HEK293 (cell line): ENCODE measurements at regions not wholly inside any gene's neighbourhood (a gene's known extent, or its start where the extent isn't known, plus 50 kb on each side); places are given as distances from the start of the nearest gene placed in this dataset.
A peak's percentile ranks its signal among the peaks of the same experiment; 100 is the strongest.

Experiments used
- CTCF ChIA-PET: fragments of 350-600 bp; formaldehyde crosslinking; extraction: SDS; loops from one replicate; lab custom pipeline; 2021; ENCODE audit warnings: antibody characterized with exemption; lab: Yijun Ruan, JAX
- POLR2A ChIA-PET: fragments of 300-600 bp; formaldehyde crosslinking; extraction: SDS; loops from one replicate; lab custom pipeline; 2020; ENCODE audit warnings: antibody characterized with exemption, inconsistent platforms; lab: Yijun Ruan, JAX
- H3K27ac ChIP-seq: fragments of 200-500 bp; sonication (Bioruptor generic); 2 replicates; pipeline ENCODE4 v1.5.1; 2014; ENCODE audit warnings: low read depth, low read length, control low read depth, inconsistent platforms; ENCODE audit errors: extremely low read depth
- H3K36me3 ChIP-seq, 2 experiments: fragments of 200-500 bp in 1 of 2; sonication (Bioruptor generic) in 1 of 2; 1 replicate in 1 of 2; 2 replicates in 1 of 2; pipeline ENCODE4 v1.5.1; 2014 to 2017; ENCODE audit warnings: inconsistent platforms in 2 of 2, low read length in 2 of 2; ENCODE audit not compliant: control insufficient read depth in 2 of 2, insufficient read depth in 1 of 2
- H3K4me1 ChIP-seq: fragments of 200-500 bp; sonication (Bioruptor generic); 2 replicates; pipeline ENCODE4 v1.5.1; 2014; ENCODE audit warnings: mild to moderate bottlenecking, low read length, inconsistent platforms; ENCODE audit not compliant: control insufficient read depth, insufficient read depth
- H3K4me3 ChIP-seq: 2 replicates; pipeline ENCODE4 v1.5.1; 2011; ENCODE audit warnings: low read depth, mild to moderate bottlenecking, control low read depth, low read length, moderate library complexity
- H3K9me3 ChIP-seq: fragments of 200-500 bp; sonication (Bioruptor generic); 2 replicates; pipeline ENCODE4 v1.5.1; 2014; ENCODE audit warnings: low read depth, low read length, inconsistent platforms; ENCODE audit not compliant: control insufficient read depth, insufficient read depth
- ATF2 ChIP-seq: fragments of 450-650 bp; formaldehyde crosslinking; IDR thresholded peaks from 2 replicates; pipeline ENCODE4 v1.5.1; 2016; ENCODE audit warnings: missing biosample characterization, missing genetic modification characterization, low read depth
- KLF16 ChIP-seq: fragments of 450-650 bp; formaldehyde crosslinking; IDR thresholded peaks from 2 replicates; pipeline ENCODE4 v1.5.1; 2017; ENCODE audit warnings: missing biosample characterization, missing genetic modification characterization
- KLF17 ChIP-seq: fragments of 450-650 bp; formaldehyde crosslinking; IDR thresholded peaks from 2 replicates; pipeline ENCODE4 v1.5.1; 2016; ENCODE audit warnings: missing biosample characterization, missing genetic modification characterization
- ZNF184 ChIP-seq: fragments of 450-650 bp; IDR thresholded peaks from 2 replicates; pipeline ENCODE4 v1.5.1; 2018; ENCODE audit warnings: missing biosample characterization, mild to moderate bottlenecking, missing genetic modification characterization
- ZNF2 ChIP-seq: fragments of 450-650 bp; formaldehyde crosslinking; IDR thresholded peaks from 2 replicates; pipeline ENCODE4 v1.5.1; 2016; ENCODE audit warnings: missing biosample characterization, missing genetic modification characterization
- ZNF394 ChIP-seq: fragments of 450-650 bp; formaldehyde crosslinking; IDR thresholded peaks from 2 replicates; pipeline ENCODE4 v1.5.1; 2016; ENCODE audit warnings: missing biosample characterization, missing genetic modification characterization, mild to moderate bottlenecking, moderate library complexity, borderline replicate concordance
- ZNF473 ChIP-seq: fragments of 450-650 bp; formaldehyde crosslinking; IDR thresholded peaks from 2 replicates; pipeline ENCODE4 v1.5.1; 2017; ENCODE audit warnings: missing biosample characterization, missing genetic modification characterization
- ZNF529 ChIP-seq: fragments of 450-650 bp; formaldehyde crosslinking; IDR thresholded peaks from 2 replicates; pipeline ENCODE4 v1.5.1; 2017; ENCODE audit warnings: missing genetic modification characterization, missing biosample characterization; ENCODE audit not compliant: insufficient replicate concordance
- ZNF544 ChIP-seq: fragments of 450-650 bp; formaldehyde crosslinking; IDR thresholded peaks from 2 replicates; pipeline ENCODE4 v1.5.0; 2017; ENCODE audit warnings: missing biosample characterization, missing genetic modification characterization
- ZNF558 ChIP-seq: fragments of 450-650 bp; formaldehyde crosslinking; IDR thresholded peaks from 2 replicates; pipeline ENCODE4 v1.5.1; 2016; ENCODE audit warnings: missing biosample characterization, missing genetic modification characterization
- ZNF600 ChIP-seq: fragments of 450-650 bp; formaldehyde crosslinking; IDR thresholded peaks from 2 replicates; pipeline ENCODE4 v1.5.1; 2016; ENCODE audit warnings: missing biosample characterization, missing genetic modification characterization
- ZNF624 ChIP-seq: fragments of 450-650 bp; formaldehyde crosslinking; IDR thresholded peaks from 2 replicates; pipeline ENCODE4 v1.5.1; 2017; ENCODE audit warnings: missing biosample characterization, missing genetic modification characterization
- ZNF629 ChIP-seq: fragments of 450-650 bp; formaldehyde crosslinking; IDR thresholded peaks from 2 replicates; pipeline ENCODE4 v1.5.1; 2017; ENCODE audit warnings: missing biosample characterization, missing genetic modification characterization
- TF ChIP-seq, protein P1 (sequence below): fragments of 450-650 bp; formaldehyde crosslinking; IDR thresholded peaks from 2 replicates; pipeline ENCODE4 v1.5.1; 2016; ENCODE audit warnings: missing biosample characterization, missing genetic modification characterization

GRCh38 chr20:56174416-56174815, 74.1 kb upstream of the MC3R start (continued):
- TF ChIP-seq ZNF629 (no peak), ZNF184 (tag by site-specific recombination) (no peak)
- TF ChIP-seq, protein P1, sequence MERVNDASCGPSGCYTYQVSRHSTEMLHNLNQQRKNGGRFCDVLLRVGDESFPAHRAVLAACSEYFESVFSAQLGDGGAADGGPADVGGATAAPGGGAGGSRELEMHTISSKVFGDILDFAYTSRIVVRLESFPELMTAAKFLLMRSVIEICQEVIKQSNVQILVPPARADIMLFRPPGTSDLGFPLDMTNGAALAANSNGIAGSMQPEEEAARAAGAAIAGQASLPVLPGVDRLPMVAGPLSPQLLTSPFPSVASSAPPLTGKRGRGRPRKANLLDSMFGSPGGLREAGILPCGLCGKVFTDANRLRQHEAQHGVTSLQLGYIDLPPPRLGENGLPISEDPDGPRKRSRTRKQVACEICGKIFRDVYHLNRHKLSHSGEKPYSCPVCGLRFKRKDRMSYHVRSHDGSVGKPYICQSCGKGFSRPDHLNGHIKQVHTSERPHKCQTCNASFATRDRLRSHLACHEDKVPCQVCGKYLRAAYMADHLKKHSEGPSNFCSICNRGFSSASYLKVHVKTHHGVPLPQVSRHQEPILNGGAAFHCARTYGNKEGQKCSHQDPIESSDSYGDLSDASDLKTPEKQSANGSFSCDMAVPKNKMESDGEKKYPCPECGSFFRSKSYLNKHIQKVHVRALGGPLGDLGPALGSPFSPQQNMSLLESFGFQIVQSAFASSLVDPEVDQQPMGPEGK (tag by site-specific recombination), result no peak

DNA sequence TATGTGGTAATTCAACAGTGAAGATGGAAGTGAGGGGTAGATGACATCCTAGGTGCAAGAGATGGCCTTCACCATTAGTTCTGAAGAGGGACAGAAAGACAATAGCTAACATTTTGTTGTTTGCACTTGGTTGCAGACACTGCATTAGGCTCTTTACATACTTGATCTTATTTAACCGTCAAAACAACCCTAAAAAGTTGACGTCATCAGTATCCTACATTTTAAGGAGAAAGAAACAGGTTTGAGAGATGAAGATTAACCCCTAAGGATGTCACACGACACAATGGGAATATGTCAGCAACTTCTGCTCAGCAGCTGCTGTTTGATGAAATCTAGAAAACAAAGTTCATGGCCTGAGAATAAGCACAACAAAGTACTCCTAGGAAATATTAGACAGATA, 72.6 kb upstream of the MC3R start:
- no peaks in the 10 kb centered on the region for H3K9me3 ChIP-seq
- TF ChIP-seq ZNF529 (tag by site-specific recombination), result no peak
- TF ChIP-seq ATF2, result peak; percentile 50; the same call in 1 of the 2 replicates
- no peaks in the 10 kb centered on the region for H3K4me1 ChIP-seq
- POLR2A ChIA-PET, result no interaction called here
- H3K4me3 ChIP-seq, result no peak overlapping the region
- CTCF ChIA-PET, result interaction anchor here (0.6 kb wide), 1 partner anchor 169 kb away, joined by 3 read pairs; no protein-coding TSS in a partner anchor
- no peaks in the 10 kb centered on the region for H3K36me3 ChIP-seq
- no peak overlapping the region for H3K27ac ChIP-seq

GRCh38 chr20:56178219-56178618, 70.3 kb upstream of the MC3R start:
- Histone ChIP-seq H3K36me3 (no peaks in the 10 kb centered on the region), H3K4me1 (no peaks in the 10 kb centered on the region), H3K4me3 (no peak overlapping the region), H3K9me3 (no peaks in the 10 kb centered on the region), H3K27ac (no peak overlapping the region)
- CTCF ChIA-PET, result no interaction called here
- no peak for TF ChIP-seq ZNF558 (tag by site-specific recombination)
- TF ChIP-seq ZNF600, result no peak
- no peak for TF ChIP-seq ZNF2
- no peak for TF ChIP-seq ZNF544 (tag by site-specific recombination)
- TF ChIP-seq ZNF473 (tag by site-specific recombination), result no peak
- POLR2A ChIA-PET, result no interaction called here

GRCh38 chr20:56179051-56179450, 69.5 kb upstream of the MC3R start:
- no peak for TF ChIP-seq KLF17 (tag by site-specific recombination)
- TF ChIP-seq KLF16, result no peak
- no peak for TF ChIP-seq ZNF394 (tag by site-specific recombination)
- TF ChIP-seq ZNF624, result no peak
- TF ChIP-seq, all 188 proteins: peak for 0
- Histone ChIP-seq H3K4me1 (no peaks in the 10 kb centered on the region), H3K27ac (no peak overlapping the region), H3K9me3 (no peaks in the 10 kb centered on the region), H3K36me3 (no peaks in the 10 kb centered on the region), H3K4me3 (no peak overlapping the region)
- POLR2A ChIA-PET, result no interaction called here
- CTCF ChIA-PET, result no interaction called here
